Colonic mucosa (tissue), 4 donors: ENCODE measurements at regions not wholly inside any gene's neighbourhood (a gene's known extent, or its start where the extent isn't known, plus 50 kb on each side); places are given as distances from the start of the nearest gene placed in this dataset.

Experiments
- DNase-seq: peaks from one replicate; pipeline ENCODE4 v3.0.0-alpha.2; 2020
- H3K27ac ChIP-seq: fragments of 200-600 bp; one replicate; pipeline ENCODE4 v1.8.0; 2021
- H3K27me3 ChIP-seq: fragments of 200-600 bp; one replicate; pipeline ENCODE4 v1.8.0; 2021
- H3K36me3 ChIP-seq: fragments of 200-600 bp; one replicate; pipeline ENCODE4 v1.8.0; 2021
- H3K4me1 ChIP-seq: fragments of 200-600 bp; one replicate; pipeline ENCODE4 v1.8.0; 2021; ENCODE audit warnings: mild to moderate bottlenecking
- H3K4me3 ChIP-seq: fragments of 200-600 bp; one replicate; pipeline ENCODE4 v1.8.0; 2021
- H3K9ac ChIP-seq, 2 donors: one replicate each; pipeline ENCODE4 v1.7.0; 2013; ENCODE audit warnings: control low read depth in 2 of 2, low read depth in 2 of 2, low read length in 2 of 2
- H3K9me3 ChIP-seq: fragments of 200-600 bp; one replicate; pipeline ENCODE4 v1.8.0; 2021
- CTCF ChIP-seq: fragments of 200-600 bp; IDR thresholded peaks from one replicate; pipeline ENCODE4 v1.8.0; 2022; ENCODE audit warnings: antibody characterized with exemption, mild to moderate bottlenecking
- intact Hi-C: fragments of 100-400 bp; cut with DNase I; formaldehyde crosslinking; loops from one replicate; pipeline ENCODE4 v1.14.1; 2022
- donor health status: healthy.
- donor health status: DM: no; HTN: no; CAD: no.
- donor health status: DM: no; HTN: no; CAD: no.

GRCh38 chr6:166765234-166765541, 138.1 kb upstream of the RPS6KA2 start:
- H3K4me3 ChIP-seq: no peak overlapping the region
- H3K9ac ChIP-seq: no peak overlapping the region
- no peak overlapping the region for H3K27ac ChIP-seq
- H3K27me3 ChIP-seq: no peaks in the 10 kb centered on the region
- H3K9me3 ChIP-seq: no peaks in the 10 kb centered on the region
- TF ChIP-seq CTCF: no peak
- no peak for DNase-seq
- no peaks in the 10 kb centered on the region for H3K36me3 ChIP-seq
- intact Hi-C loops: no loop called here
- H3K4me1 ChIP-seq: no peaks in the 10 kb centered on the region

- Histone ChIP-seq H3K4me3 (no peak overlapping the region), H3K27me3 (no peaks in the 10 kb centered on the region), H3K9ac (no peak overlapping the region), H3K36me3 (no peaks in the 10 kb centered on the region), H3K4me1 (no peaks in the 10 kb centered on the region), H3K9me3 (no peaks in the 10 kb centered on the region), H3K27ac (no peak overlapping the region)
- TF ChIP-seq CTCF: no peak
- intact Hi-C loops: no loop called here
- no peak for DNase-seq
Measured at GRCh38 chr6:166764473-166765233, 137.6 kb upstream of the RPS6KA2 start.

GRCh38 chr6:166763606-166764472, 136.8 kb upstream of the RPS6KA2 start:
- DNase-seq: no peak
- H3K36me3 ChIP-seq: no peaks in the 10 kb centered on the region
- H3K4me1 ChIP-seq: no peaks in the 10 kb centered on the region
- H3K9me3 ChIP-seq: no peaks in the 10 kb centered on the region
- intact Hi-C loops: no loop called here
- no peak overlapping the region for H3K9ac ChIP-seq
- TF ChIP-seq CTCF: no peak
- H3K27me3 ChIP-seq: no peaks in the 10 kb centered on the region
- no peak overlapping the region for H3K4me3 ChIP-seq
- no peak overlapping the region for H3K27ac ChIP-seq

GRCh38 chr6:166761801-166762200, 134.8 kb upstream of the RPS6KA2 start:
- intact Hi-C loops: no loop called here
- Histone ChIP-seq H3K27ac (no peak overlapping the region), H3K9ac (no peak overlapping the region), H3K27me3 (no peaks in the 10 kb centered on the region), H3K4me1 (no peaks in the 10 kb centered on the region), H3K36me3 (no peaks in the 10 kb centered on the region), H3K9me3 (no peaks in the 10 kb centered on the region), H3K4me3 (no peak overlapping the region)
- DNase-seq: no peak
- TF ChIP-seq CTCF: no peak

GRCh38 chr6:166760288-166760687, 133.2 kb upstream of the RPS6KA2 start:
- H3K4me1 ChIP-seq: no peaks in the 10 kb centered on the region
- H3K27ac ChIP-seq: no peak overlapping the region
- no peaks in the 10 kb centered on the region for H3K9me3 ChIP-seq
- no peak overlapping the region for H3K4me3 ChIP-seq
- no peak overlapping the region for H3K9ac ChIP-seq
- DNase-seq: no peak
- intact Hi-C loops: no loop called here
- no peaks in the 10 kb centered on the region for H3K36me3 ChIP-seq
- TF ChIP-seq CTCF: no peak
- no peaks in the 10 kb centered on the region for H3K27me3 ChIP-seq
